ENCODE measurements at regions not wholly inside any gene's neighbourhood (a gene's known extent, or its start where the extent isn't known, plus 50 kb on each side); places are given as distances from the start of the nearest gene placed in this dataset.

DNA sequence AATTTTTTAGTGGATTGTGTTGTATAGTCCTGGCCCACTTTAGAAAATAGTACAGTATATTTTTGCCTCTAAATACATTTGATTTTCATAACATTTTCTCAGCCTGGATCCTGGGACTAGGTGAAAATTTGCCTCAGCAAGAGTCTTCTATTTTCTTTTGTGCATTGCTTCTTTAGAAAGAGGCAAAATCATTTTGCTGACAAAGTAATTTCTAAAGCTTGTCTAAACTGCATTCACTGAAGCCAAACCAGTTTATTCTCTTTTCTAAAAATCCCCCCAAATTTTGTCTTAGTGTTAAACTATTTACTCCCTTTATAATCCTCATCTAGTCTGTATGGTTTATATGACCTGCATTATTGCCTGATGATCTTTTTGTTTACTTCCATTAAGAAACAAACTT, 326.3 kb downstream of the C4orf33 start:
- no peak for DNase-seq

DNA sequence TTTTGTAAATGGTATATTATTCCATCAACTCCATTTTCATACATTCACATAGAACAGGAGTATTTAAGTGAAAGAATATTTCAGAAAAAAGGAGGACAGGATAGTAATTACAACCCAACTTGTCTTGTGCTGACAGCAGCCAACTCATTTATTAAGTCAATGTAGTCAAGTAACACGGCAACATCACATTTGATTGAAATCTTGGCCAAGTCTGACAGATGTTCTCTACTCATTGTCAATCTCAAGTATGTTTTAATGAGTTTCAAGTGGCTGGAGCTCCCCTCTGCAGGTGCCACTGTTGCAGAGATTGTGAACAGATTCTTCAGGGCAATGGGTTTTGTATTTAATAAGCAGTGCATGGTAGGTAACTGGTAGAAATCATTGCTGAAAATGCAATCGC, 332.5 kb downstream of the C4orf33 start:
- DNase-seq: no peak

DNA sequence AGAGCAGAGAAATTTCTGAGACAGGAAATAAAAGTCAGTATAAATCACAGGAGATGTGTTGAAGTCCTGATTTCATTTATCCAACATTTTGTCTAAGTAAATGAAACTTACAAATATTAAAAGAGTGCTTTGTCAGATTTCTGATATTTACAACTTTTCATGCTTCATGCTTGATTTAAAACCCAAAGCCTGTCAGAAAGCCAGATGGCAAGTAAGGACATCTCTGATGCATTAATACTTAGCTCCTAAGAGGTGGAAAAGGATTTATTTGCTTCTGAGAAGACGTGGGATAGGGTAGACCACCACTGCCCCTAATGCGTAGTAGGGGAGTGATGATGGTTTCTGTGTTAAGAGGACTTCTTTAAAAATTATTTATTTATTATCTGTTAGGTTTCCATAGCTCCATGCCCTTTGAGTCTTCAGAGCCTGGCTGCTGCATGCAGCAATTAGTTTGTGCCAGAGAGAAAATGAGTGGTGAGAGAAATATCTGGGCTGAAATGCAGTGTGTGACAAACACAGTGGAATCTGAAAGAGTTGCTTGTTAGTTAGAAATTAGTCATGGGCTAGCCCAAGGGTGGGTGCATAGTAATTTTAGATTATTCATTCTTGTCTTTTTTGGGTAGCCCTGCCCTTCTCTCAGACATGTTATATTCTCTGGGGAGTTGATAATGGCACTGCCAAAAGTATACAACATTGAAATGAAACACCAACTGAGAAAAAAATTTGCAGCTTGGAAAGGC, 333.8 kb downstream of the C4orf33 start:
- no peak for DNase-seq

DNA sequence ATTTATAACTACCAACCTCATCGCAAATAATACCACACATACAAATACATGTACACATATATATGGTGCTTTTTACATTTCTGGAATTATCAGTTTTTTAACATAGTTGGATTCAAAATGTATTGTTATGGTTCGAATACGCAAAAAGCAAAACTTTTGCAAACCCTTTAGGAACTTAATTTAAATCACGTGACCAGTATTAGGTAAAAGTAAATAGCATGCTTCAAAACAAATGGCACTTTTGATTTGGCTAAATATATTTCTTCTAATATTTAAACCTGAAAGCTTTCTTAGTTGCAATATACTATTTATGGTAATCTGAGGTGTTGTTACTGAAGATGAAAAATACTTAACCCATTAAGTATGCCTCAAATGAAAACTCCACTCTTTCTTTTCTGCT, 341.4 kb downstream of the C4orf33 start:
- no peak for DNase-seq

DNA sequence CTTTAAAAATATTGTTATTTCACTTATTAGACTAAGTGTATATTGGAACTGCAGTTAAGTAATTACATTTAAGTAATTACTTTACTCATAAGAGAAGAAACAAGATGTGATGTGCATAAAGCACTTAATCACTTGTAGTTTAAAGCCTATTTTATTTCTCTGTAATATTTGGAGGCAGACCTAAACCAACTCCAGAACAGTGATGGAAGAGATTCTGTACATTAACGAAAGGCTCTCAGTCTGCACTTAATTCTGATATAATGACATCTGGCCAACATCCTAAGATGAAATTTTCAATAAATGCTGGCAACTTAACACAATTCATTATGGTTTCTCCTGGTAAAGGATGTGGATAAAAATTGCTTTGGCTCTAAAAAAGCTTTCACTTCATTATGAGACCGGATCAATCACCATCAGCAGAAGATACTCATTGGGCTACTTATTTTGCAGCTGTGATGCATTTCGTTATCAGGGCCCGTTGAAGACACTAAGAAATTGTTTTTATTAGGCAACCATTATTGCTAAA, 342.6 kb downstream of the C4orf33 start:
- DNase-seq: no peak

DNA sequence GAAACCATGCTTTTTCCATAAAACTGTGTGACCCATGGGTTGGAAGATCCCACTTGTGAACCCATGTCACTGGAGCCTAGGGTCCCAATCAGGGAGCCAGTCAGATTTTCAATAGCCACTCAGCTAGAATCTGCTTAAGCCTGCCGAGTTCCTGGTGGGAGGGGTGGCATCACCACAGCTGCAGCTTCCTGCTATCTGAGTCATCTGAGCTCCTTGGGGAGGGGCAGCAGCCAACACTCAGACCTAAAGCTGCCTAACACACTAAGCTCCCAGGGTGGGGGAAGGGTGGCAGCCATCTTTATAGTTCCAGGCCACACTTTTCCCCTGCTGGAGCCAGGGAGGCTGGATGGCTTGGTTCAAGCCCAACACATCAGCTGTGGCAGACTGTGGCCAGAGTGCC, 350.1 kb downstream of the C4orf33 start:
- no peak for DNase-seq

DNA sequence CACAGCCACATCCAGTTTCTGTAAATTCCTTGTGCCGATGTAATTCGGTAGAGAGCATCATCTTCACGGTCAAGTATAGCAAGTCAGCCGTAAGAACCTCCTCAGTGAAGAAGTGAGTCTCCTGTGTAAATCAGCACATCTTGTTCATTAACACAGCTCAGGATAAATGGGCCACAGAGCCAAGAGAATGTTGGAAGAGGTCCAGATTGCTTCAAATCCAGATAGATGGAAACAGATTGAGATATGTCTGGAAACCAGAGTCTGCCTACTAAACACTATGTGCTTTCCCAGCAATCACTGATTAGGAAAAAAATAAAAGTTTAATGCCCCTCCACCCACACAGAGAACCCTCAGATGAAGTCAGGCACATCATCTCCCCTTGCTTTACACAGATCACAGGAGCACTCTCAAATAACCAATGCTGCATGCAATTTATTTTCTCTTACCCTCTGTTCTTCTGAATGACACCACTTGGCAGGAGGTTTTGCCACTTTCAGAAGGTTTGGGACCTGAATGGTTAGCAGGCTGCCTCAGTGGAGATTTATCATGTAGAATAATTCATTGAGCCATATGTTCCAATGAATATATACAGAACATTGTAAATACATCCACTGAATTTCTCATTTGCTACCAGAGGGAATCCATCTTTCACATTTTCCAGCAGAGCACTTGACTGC, 357.7 kb downstream of the C4orf33 start:
- no peak for DNase-seq

DNA sequence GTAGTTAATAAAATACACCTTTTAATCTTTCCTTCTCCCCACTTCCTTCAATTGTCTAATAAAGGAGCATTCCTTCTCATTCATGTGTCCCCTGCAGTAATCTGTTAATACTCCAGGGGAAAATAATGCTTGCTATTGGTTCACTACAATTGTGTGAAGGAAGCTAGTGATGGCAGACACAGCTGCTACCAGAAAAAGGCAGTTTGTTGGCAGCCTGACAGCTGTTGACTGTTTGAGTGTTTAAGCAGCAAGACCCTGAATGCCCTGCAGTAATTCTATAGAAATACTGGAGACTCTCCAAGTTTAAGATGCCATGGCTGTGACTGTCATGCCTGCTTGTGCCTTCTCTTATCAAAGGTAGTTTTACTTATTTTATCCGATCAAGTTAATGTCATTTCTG, 359.5 kb downstream of the C4orf33 start:
- DNase-seq: no peak

DNA sequence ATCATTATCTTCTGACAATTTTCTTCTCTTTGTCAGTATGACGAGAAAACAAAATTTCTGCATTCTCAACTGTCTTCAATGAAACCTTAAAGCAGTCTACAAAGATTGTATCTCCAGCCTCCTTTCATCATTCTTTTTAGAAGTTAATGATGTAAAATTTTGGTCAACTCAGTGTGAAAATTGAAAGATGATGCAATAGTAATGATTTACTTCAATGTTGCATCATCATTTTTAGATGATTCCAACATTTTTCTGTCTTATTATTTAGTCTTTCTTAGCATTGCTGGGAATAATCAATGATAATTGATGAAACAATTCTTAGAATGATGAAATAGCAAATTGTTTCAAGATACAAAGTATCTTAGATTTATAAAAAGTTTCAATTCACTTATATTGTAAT, 372.7 kb downstream of the C4orf33 start:
- no peak for DNase-seq

DNA sequence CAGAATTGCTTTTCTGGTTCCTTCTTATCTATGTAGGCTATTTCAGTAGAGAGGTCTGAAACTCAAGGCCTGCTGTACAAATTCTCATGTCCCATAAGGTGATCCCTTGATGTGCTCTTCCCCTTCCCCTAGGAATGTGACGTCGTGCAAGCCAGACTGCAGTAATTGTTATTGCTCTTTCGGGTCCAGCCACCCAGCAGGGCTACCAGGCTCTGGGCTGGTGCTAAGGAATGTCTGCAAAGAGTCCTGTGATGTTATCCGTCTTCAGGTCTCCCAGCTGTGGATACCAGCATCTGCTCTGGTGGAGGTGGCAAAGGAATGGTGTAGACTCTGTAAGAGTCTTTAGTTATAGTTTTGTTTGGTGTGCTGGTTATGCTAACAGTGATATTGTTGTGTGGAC, 378.7 kb downstream of the C4orf33 start:
- DNase-seq: no peak

DNA sequence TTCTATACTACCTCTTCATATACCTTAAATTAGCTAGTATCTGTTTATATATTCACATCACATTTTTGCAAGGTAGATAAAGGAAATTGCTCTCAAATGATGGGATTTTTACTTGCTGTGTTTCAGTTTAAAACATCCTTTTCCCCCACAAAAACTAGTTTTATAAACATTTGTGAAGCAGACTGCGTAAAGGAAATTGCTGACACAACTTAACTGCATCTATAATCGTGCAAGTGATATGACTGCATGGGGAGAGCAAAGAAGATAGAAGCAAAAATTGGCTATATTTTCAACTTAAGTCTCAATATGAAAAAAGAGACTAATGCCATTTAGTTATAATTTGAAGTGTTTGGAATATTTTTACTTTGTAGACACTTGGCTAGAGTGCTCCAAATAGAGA, 385.2 kb downstream of the C4orf33 start:
- no peak for DNase-seq

DNA sequence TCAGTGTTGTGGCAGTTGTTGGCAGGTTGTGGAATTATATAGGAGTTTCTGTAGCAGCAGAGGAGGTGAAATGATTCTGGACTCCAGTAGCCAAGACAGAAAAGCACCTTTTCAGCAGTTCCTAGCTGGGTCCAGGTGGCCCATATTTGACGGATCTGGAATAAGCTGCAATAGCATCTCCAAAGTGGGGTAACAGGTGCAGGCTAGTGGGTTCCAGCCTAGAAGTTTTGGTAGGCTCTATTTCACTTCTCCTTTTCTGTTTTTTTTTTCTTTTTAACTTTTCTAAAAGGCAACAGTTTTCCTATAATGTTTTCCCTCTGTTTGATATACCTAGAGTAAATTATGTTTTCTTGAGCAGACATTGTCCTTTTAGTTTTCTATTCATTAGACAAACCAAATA, 392.5 kb downstream of the C4orf33 start:
- DNase-seq: no peak

DNA sequence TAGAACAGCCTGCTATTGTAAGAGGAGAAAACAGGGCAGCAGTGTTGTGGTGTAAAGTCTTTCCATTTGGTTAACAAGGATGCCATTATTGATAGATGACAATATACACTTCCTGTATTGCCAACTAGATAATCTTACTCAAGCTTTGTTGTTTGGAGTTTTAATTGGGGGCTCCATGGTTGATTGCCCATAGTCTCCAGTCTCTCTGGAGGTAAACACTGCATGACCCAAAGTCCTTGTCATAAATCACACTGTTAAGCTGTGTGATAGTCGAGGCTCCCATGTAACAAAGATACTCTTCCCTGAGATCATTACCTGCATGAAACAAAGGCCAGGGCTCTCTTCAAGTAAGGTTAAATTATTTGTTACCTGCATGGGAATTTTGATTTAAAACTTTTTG, 394.6 kb downstream of the C4orf33 start:
- no peak for DNase-seq

DNA sequence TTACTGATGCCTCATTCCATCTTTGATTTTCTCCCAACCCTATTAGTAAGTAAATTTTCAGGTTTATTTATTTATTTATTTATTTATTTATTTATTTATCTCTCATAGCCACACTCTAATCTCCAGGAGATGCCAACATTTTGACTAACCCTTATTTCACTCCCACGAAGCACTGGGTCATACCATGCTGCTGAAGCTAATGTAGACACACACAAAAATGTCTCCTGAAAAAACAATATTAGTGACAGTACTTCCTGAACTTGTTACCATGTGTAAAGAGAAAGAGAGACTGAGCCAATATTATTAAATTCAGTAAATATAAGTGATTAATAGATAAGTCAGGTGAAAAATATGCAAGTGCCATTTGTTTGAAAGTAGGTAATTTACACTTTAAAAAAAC, 402.7 kb downstream of the C4orf33 start:
- DNase-seq: no peak

DNA sequence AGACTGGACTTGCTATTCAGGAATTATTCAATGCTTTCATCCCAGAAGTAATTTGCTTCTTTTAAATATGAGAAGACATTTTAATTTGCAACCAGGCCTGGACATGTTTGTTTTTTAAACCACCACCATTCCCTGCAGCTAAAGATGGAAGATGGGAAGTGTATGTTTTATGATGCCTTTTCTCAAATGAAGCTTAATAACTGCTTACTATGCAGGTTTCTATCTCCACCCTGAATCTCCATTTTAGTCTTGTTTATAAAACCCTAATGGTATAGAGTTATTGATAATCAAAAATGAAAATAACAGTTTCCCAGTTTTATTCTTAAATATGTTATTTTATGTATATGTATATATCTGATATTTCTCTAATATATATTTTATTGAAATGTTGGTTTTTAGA, 418.9 kb downstream of the C4orf33 start:
- no peak for DNase-seq

DNA sequence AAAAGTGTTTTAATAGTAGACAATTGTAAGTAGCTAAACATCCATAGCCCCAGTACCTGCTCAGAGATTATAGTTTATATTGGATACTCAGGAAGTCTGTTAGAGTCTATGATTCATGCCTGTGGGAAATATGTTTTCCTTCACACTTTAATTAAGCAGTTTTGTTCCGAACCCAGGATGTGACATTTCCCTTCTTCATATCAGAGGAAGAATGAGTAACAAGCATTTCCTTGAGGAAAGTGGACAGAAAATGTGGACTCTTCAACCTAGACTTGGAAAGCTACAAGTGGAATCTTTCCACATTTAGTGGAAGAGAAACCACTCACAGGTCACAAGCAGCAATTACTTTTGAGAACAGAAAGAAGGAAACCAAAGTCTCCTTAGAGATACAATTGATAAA, 419.4 kb downstream of the C4orf33 start:
- DNase-seq: no peak

DNA sequence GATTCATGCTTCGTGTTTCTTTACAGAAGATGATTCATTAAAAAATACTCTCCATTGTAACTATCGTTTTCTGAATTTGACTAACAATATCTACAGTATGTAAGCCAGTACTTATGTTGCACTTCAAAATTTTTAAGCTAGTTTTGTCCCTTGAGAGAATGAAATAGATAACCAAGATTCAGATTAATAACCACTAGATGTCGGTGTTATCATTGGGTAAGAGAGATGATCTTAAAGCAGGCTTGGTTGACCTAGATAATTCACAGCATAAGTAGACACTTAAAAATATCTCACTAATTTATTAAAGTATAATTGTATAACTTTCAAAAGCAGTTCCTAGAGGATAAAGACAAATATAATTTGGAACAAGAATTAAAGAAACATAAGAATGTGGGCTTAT, 430.9 kb downstream of the C4orf33 start:
- DNase-seq: no peak

DNA sequence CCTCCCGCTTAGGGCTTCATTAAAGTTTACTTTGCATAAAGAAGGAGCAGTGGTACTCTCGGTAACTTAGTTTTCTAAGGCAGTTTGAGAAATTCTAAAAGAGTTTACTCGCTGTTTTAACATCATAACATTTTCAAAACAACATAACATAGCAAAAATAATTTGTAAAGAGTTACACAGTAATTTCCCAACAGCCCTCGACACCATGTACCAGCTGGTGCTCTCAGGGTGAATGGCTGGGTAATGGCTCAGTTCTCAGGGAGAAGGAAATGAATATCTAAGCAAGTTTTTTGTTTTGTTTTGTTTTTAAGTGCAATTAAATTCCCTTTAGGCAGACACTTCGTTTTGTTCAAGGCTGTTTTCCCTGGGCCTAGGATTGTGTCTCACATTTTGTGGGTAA, 435.3 kb downstream of the C4orf33 start:
- no peak for DNase-seq

DNA sequence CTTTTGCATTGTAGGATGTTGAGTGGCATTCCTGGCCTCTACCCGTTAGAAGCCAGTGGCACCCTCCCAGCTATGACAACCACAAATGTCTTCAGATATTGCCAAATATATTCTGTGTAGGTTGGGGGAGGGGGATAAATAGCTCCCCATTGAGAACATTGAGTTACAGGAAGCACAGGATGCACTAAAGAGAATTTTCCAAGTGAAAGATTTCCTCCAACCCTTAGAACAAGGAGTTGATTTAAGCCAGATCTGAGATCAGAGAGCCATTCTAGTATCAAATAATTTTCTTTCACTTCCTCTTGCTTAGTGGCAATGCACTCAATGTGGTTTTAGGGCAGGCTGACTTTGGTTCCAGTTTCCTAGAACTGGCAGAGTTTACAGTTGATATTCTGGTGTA, 436.6 kb downstream of the C4orf33 start:
- no peak for DNase-seq

DNA sequence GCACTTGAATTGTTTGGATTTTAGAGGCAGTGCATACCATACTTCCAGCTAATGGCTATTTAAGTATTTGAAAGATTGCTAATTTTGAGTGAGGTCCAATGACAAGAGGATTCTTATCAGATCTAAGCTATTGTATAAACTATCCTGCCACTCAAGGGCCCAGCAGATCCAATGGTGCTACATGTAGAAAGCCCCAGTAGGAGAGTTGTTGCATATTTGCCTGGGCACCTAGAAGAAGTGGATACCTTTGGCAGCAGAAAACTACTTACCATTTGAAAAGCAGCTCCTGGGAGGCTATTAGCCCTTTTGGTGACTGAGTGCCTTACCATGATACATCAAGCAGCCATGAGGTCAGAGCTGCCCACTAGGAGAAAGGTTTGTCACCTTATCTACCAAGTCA, 447.3 kb downstream of the C4orf33 start:
- no peak for DNase-seq

DNA sequence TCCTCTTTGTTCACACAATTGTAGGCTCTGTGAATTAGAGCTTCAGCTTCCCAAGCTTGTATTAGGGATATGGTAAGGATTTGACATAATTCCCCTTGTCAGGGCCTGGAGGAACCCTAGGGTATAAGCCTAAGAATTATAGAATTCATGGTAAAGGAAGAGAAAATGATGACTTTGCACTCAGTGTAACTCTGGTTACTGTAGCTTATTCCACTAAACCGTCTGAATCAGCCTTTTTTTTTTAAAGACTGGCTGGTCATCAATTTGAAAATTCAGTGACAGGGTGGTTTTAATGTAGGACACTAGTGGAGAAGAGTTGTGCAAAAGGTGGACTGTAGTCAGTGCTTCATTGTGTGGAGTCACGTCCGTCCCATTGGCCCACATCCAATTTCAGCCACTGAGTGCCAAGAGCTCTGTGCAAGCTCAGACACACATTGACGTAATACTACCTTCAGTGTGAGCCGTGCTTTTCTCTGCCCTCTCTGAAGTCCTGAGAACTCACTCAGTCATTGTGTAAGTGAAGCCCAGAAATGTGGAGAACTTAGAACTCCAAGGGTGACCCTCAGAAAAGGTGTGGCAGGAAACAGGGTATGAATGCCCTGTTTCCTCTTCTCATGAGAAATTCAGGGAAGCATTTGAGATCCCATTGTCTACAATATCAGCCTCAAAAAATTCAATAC, 449.8 kb downstream of the C4orf33 start:
- DNase-seq: no peak

DNA sequence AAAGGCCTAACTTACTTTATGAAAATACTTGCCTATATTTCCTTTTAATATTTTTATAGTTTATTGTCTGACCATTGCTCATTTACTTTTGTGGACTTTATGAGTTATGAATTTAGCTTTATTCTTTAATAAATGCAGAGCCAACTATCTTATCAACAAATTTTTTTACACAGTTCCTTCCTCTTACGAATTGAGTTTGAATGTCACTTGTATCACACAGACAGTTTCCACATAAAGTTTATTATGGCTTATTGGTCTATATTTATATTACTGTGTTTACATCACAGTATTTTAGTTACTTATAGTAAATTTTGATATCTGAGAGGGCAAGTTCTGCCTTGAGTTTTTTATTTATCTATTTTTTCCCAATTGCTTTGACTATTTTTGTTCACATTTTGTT, 450.6 kb downstream of the C4orf33 start:
- DNase-seq: no peak

DNA sequence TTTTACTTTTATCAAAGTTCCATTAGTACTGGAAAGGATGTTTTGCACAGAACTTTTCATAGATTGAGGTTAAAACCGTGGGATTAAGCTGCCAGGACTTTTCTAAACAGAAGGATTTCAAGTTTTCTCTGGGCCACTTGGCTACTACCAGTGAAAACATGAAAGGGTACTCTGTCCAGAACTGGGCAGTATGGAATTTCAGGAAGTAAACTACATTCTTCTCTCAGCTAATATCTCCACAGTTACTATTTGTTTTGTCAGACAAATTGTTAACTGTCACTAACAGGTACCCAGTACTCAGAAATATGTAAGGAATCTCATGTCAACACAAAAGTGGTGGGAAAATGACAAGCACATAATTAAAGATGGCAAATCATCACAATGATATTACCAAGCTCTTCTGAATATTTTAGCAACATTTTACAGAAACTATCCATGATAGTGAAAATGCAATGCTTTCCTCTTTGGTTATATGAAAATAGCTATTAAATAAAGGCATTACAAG, 454.4 kb downstream of the C4orf33 start:
- no peak for DNase-seq

DNA sequence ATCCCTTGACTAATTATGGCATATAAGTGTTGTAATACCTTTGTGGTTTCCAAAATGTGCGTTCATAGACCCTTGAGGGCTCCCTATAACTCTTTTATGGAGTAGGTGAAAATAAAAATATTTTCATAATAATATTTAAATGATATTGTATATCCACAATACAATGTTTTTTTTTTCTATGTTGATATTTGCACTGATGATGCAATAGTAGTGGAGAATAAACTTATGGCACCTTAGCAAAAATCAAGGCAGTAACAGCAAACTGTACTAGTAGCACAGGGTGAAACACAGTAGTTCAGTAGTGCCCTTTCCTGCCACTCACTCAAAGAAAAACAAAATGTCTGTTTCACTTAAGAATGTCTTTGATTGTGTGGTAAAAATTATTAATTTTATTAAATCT, 465.3 kb downstream of the C4orf33 start:
- no peak for DNase-seq

All from activated CD4-positive, alpha-beta T cell treated with anti-CD3 and anti-CD28 coated beads, Interleukin-2, amount 50 U/mL, for 16 hours (primary cell).